NCI-H1436 treated with DMSO at 0.1 percent for 48 hours (cell line): ENCODE measurements at regions not wholly inside any gene's neighbourhood (a gene's known extent, or its start where the extent isn't known, plus 50 kb on each side); places are given as distances from the start of the nearest gene placed in this dataset.

ENCODE experiments used
- DNase-seq: peaks from one replicate; lab custom pipeline; 2025; lab: John Stamatoyannopoulos, UW

- DNase-seq = no peak
Observed at GRCh38 chr22:49259839-49260615, 567.6 kb downstream of the BRD1 start.

- DNase-seq = no peak
Observed at GRCh38 chr22:49258107-49259010, 569.3 kb downstream of the BRD1 start.

GRCh38 chr22:49257551-49257961, 570.1 kb downstream of the BRD1 start:
- DNase-seq = no peak

- DNase-seq = no peak
Observed at GRCh38 chr22:49255741-49256318, 571.8 kb downstream of the BRD1 start.

- DNase-seq = no peak
Observed at GRCh38 chr22:49255154-49255553, 572.5 kb downstream of the BRD1 start.

GRCh38 chr22:49253656-49254055, 574.0 kb downstream of the BRD1 start:
- no peak for DNase-seq

- DNase-seq = no peak
Observed at GRCh38 chr22:49251371-49251770, 576.3 kb downstream of the BRD1 start.

- no peak for DNase-seq
Observed at GRCh38 chr22:49247194-49247924, 580.3 kb downstream of the BRD1 start.

GRCh38 chr22:49244466-49245420, 582.9 kb downstream of the BRD1 start:
- DNase-seq = no peak

- no peak for DNase-seq
Observed at GRCh38 chr22:49243965-49244364, 583.7 kb downstream of the BRD1 start.

GRCh38 chr22:49243335-49243734, 584.3 kb downstream of the BRD1 start:
- DNase-seq = no peak

GRCh38 chr22:49242480-49242879, 585.2 kb downstream of the BRD1 start:
- DNase-seq = no peak

- no peak for DNase-seq
Observed at GRCh38 chr22:49241174-49241851, 586.4 kb downstream of the BRD1 start.

GRCh38 chr22:49240472-49240871, 587.2 kb downstream of the BRD1 start:
- DNase-seq = no peak

- DNase-seq = no peak
Observed at GRCh38 chr22:49240016-49240380, 587.7 kb downstream of the BRD1 start.

GRCh38 chr22:49239264-49240015, 588.2 kb downstream of the BRD1 start:
- no peak for DNase-seq

- DNase-seq = no peak
Observed at GRCh38 chr22:49238181-49239141, 589.2 kb downstream of the BRD1 start.

GRCh38 chr22:49237703-49238102, 590.0 kb downstream of the BRD1 start:
- DNase-seq = no peak
